ENCODE measurements at regions not wholly inside any gene's neighbourhood (a gene's known extent, or its start where the extent isn't known, plus 50 kb on each side); places are given as distances from the start of the nearest gene placed in this dataset.

DNA sequence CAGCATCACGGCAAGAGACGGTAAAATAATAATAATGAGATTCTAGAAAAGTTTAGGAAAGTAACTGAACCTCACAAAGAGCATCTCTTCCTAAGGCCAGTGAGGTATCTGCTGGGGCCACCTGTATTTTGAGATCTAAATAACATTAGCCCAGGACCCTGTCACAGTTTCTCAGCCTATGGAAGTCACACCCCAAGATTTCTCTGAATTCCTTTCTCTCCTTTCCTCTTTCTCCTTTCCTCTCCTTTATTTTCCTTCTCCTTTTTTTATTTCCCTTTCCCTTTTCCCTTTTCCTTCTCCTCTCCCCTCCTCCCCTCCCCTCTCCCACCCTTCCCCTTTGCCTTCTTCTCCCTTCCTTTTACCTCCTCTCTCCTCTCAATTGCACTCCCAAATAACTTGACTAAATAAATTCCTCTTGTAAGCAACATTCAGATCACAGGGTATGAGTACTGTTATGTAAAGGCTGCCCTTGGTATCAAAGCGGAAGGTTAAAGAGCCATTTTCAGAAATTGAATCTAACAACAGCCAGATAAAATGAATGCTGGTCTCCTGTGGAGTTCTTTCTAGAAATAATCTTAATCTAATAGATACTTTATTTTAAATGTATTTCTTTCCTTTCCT, 506.2 kb downstream of the EPM2A start:
- Histone ChIP-seq H3K79me2 (ENCODE audit: insufficient read depth, low read length) (no peaks in the 10 kb centered on the region), H3K36me3 (replicated peaks in 1 of 2; ENCODE audit: control insufficient read depth in 1 of 2, insufficient read depth in 2 of 2, low read length in 2 of 2) (no peaks in the 10 kb centered on the region), H3K4me3 (replicated peaks in 1 of 3; ENCODE audit: insufficient read depth in 1 of 3, low read depth in 2 of 3, low read length in 3 of 3) (no peak overlapping the region), H3K4me1 (ENCODE audit: insufficient read depth, low read length) (no peaks in the 10 kb centered on the region), H3K4me2 (ENCODE audit: low read depth, low read length) (no peak overlapping the region), H3K27me3 (ENCODE audit: control insufficient read depth in 1 of 2, insufficient read depth in 2 of 2, low read length in 2 of 2) (0 out of 5 replicates have a peak, but pooled peaks cover 0 to 3% of the 10 kb centered on the region in 2 experiments), H4K20me1 (ENCODE audit: insufficient read depth, low read length) (no peaks in the 10 kb centered on the region), H3K9ac (ENCODE audit: insufficient read depth, low read depth, low read length) (no peak overlapping the region), H2AFZ (ENCODE audit: low read length) (no peak overlapping the region), H3K9me3 (ENCODE audit: low read length) (no peaks in the 10 kb centered on the region), H3K27ac (ENCODE audit: extremely low read length, insufficient read depth, low read length) (no peak overlapping the region)
- no TSS peak for BruUV-seq (replicated peaks)
- in situ Hi-C loops (cut with HindIII; ENCODE audit: extremely low pct_ligation_motif_present, low pct_unique_long_range_greater_than_20kb) = no loop called here
- DNase-seq (ENCODE audit: low spot score) (no peak), FAIRE-seq (no peak), ATAC-seq (no peak)
- ChIA-PET CTCF (ENCODE audit: low intra/inter-chr PET ratio, low total read pairs) (no interaction called here), POLR2A (no interaction called here)
- intact Hi-C loops (cut with micrococcal nuclease; ENCODE audit: unreplicated experiment) = no loop called here
- 22% methylated on average over 3 of the region's 3 CpGs for WGBS (ENCODE audit: low lambda C conversion rate)
- TF ChIP-seq ZFP36 (IDR thresholded peaks at IDR 0.05; ENCODE audit: borderline replicate concordance, low read depth, low read length, partially characterized antibody) = no peak
- TF ChIP-seq KLF11 (CRISPR knock-in tag; IDR thresholded peaks at IDR 0.05) = no peak
- TF ChIP-seq CREM (IDR thresholded peaks at IDR 0.05) = no peak
- TF ChIP-seq CREM (CRISPR knock-in tag; IDR thresholded peaks at IDR 0.05) = no peak
- peak; percentile 97 for TF ChIP-seq HNRNPK (IDR thresholded peaks at IDR 0.05; ENCODE audit: low read depth, low read length, poor library complexity, severe bottlenecking)
- no peak for TF ChIP-seq PAWR (CRISPR knock-in tag; IDR thresholded peaks at IDR 0.05; ENCODE audit: borderline replicate concordance)

DNA sequence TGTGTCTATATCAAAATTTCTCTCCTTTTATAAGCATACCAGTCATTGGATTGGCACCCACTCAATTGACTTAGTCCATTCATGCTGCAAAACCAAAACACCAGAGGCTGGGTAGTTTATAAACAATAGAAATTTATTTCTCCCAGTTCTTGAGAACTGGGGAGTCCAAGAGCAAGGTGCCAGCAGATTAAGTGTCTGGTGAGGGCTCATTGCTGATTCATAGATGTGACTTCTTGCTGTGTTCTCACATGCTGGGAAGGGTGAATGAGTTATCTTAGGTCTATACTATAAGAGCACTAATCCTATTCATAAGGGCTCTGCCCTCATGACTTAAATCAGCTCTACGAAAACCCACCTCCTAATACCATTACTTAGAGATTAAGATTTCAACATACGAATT, 501.4 kb downstream of the EPM2A start:
- no peak overlapping the region for H3K4me3 ChIP-seq (replicated peaks in 1 of 3; ENCODE audit: insufficient read depth in 1 of 3, low read depth in 2 of 3, low read length in 3 of 3)
- no peak overlapping the region for H3K27ac ChIP-seq (ENCODE audit: extremely low read length, insufficient read depth, low read length)
- no peaks in the 10 kb centered on the region for H4K20me1 ChIP-seq (ENCODE audit: insufficient read depth, low read length)
- WGBS (ENCODE audit: low lambda C conversion rate) = 19% methylated on average over 2 of the region's 2 CpGs
- H3K27me3 ChIP-seq (ENCODE audit: control insufficient read depth in 1 of 2, insufficient read depth in 2 of 2, low read length in 2 of 2) = no peaks in the 10 kb centered on the region
- no peak for ATAC-seq
- intact Hi-C loops (cut with micrococcal nuclease; ENCODE audit: unreplicated experiment) (no loop called here), in situ Hi-C loops (cut with HindIII; ENCODE audit: extremely low pct_ligation_motif_present, low pct_unique_long_range_greater_than_20kb) (no loop called here)
- ChIA-PET POLR2A (no interaction called here), CTCF (ENCODE audit: low intra/inter-chr PET ratio, low total read pairs) (no interaction called here)
- no peak overlapping the region for H3K4me2 ChIP-seq (ENCODE audit: low read depth, low read length)
- no peaks in the 10 kb centered on the region for H3K79me2 ChIP-seq (ENCODE audit: insufficient read depth, low read length)
- no peak overlapping the region for H3K9ac ChIP-seq (ENCODE audit: insufficient read depth, low read depth, low read length)
- H3K4me1 ChIP-seq (ENCODE audit: insufficient read depth, low read length) = no peaks in the 10 kb centered on the region
- no peak overlapping the region for H2AFZ ChIP-seq (ENCODE audit: low read length)
- no TSS peak for BruUV-seq (replicated peaks)
- no peaks in the 10 kb centered on the region for H3K9me3 ChIP-seq (ENCODE audit: low read length)
- H3K36me3 ChIP-seq (replicated peaks in 1 of 2; ENCODE audit: control insufficient read depth in 1 of 2, insufficient read depth in 2 of 2, low read length in 2 of 2) = no peaks in the 10 kb centered on the region
- DNase-seq (ENCODE audit: low spot score) = no peak
- no peak for FAIRE-seq
- TF ChIP-seq, protein P1, sequence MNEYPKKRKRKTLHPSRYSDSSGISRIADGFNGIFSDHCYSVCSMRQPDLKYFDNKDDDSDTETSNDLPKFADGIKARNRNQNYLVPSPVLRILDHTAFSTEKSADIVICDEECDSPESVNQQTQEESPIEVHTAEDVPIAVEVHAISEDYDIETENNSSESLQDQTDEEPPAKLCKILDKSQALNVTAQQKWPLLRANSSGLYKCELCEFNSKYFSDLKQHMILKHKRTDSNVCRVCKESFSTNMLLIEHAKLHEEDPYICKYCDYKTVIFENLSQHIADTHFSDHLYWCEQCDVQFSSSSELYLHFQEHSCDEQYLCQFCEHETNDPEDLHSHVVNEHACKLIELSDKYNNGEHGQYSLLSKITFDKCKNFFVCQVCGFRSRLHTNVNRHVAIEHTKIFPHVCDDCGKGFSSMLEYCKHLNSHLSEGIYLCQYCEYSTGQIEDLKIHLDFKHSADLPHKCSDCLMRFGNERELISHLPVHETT (CRISPR knock-in tag; conservative IDR thresholded peaks at IDR 0.05) = no peak
- TF ChIP-seq, protein P2, sequence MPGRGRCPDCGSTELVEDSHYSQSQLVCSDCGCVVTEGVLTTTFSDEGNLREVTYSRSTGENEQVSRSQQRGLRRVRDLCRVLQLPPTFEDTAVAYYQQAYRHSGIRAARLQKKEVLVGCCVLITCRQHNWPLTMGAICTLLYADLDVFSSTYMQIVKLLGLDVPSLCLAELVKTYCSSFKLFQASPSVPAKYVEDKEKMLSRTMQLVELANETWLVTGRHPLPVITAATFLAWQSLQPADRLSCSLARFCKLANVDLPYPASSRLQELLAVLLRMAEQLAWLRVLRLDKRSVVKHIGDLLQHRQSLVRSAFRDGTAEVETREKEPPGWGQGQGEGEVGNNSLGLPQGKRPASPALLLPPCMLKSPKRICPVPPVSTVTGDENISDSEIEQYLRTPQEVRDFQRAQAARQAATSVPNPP (CRISPR knock-in tag; IDR thresholded peaks at IDR 0.05) = no peak
- TF ChIP-seq DNMT3B (CRISPR knock-in tag; conservative IDR thresholded peaks at IDR 0.05) (no peak), HNRNPLL (IDR thresholded peaks at IDR 0.05; ENCODE audit: low read depth, low read length, poor library complexity, severe bottlenecking) (no peak), ONECUT2 (CRISPR knock-in tag; IDR thresholded peaks at IDR 0.05) (no peak), ASH2L (IDR thresholded peaks at IDR 0.05; ENCODE audit: insufficient read length, low read depth, low read length) (no peak)
- TF ChIP-seq, protein P3, sequence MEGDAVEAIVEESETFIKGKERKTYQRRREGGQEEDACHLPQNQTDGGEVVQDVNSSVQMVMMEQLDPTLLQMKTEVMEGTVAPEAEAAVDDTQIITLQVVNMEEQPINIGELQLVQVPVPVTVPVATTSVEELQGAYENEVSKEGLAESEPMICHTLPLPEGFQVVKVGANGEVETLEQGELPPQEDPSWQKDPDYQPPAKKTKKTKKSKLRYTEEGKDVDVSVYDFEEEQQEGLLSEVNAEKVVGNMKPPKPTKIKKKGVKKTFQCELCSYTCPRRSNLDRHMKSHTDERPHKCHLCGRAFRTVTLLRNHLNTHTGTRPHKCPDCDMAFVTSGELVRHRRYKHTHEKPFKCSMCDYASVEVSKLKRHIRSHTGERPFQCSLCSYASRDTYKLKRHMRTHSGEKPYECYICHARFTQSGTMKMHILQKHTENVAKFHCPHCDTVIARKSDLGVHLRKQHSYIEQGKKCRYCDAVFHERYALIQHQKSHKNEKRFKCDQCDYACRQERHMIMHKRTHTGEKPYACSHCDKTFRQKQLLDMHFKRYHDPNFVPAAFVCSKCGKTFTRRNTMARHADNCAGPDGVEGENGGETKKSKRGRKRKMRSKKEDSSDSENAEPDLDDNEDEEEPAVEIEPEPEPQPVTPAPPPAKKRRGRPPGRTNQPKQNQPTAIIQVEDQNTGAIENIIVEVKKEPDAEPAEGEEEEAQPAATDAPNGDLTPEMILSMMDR (CRISPR knock-in tag; IDR thresholded peaks at IDR 0.05) = no peak

Data from HepG2 (cell line).